GM18505 (cell line): ENCODE measurements at regions not wholly inside any gene's neighbourhood (a gene's known extent, or its start where the extent isn't known, plus 50 kb on each side); places are given as distances from the start of the nearest gene placed in this dataset.
"Not testable (repeated sequence)": the region's sequence is repeated elsewhere in the genome, so short reads cannot be mapped to it uniquely, and the experiment has no call there.

Experiments
- ATAC-seq: cut with Tn5 transposase; IDR thresholded peaks from one replicate; pipeline ENCODE4 v1.9.1; 2021; ENCODE audit not compliant: unreplicated experiment
- POLR2A ChIP-seq: IDR thresholded peaks from 4 replicates; pipeline ENCODE4 v1.6.1; 2011; ENCODE audit warnings: borderline replicate concordance; ENCODE audit not compliant: insufficient read depth, insufficient read length; ENCODE audit errors: extremely low read depth

GRCh38 chr2:198861080-198861479 is 596.7 kb downstream of the SATB2 start:
- no peak for ATAC-seq
- no peak for TF ChIP-seq POLR2A

- ATAC-seq, result no peak
- no peak for TF ChIP-seq POLR2A
These were observed 600.5 kb downstream of the SATB2 start for GRCh38 chr2:198857246-198857645.

GRCh38 chr2:198855746-198856145 is 602.0 kb downstream of the SATB2 start:
- not testable (repeated sequence) for ATAC-seq

GRCh38 chr2:198852248-198852647 is 605.5 kb downstream of the SATB2 start:
- TF ChIP-seq POLR2A, result no peak
- no peak for ATAC-seq

- TF ChIP-seq POLR2A, result no peak
- no peak for ATAC-seq
These were observed 632.2 kb downstream of the SATB2 start for GRCh38 chr2:198825534-198825933.

DNA sequence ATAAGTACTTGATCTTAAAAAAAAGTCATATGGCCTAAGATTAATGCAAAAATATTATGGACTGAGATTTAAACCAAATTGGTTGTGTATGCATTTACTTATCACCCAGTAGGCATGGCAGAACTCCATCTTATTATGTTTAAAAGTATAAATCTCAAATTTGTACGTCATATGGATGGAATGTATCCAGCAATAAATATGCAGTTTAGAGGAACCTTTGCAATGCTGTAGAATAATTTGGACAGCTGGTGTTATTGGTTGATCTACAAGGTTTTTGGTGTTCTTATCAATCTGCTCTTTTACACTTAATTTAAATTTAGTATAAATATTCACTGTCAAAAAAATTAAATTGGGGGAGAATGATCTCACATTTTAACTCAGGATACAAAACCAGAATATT is 640.2 kb downstream of the SATB2 start:
- ATAC-seq, result no peak

DNA sequence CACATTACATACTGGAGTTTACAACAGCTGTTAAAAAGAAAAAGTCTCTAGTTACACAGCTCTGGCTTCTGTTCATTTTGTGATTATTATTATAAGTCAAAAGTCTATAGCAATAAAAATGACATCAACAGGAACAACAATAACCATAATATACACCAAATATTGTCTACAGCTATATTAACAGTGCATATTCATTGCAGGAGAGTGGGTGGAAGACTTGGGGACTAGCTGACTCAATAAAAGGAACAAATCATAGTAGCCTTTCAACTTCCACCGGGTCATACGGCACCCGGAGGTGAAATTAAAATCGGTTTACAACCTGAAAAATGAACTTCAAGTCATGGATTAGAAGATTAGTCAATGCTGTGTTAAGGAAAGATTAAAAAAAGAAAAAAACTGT is 642.1 kb downstream of the SATB2 start:
- no peak for TF ChIP-seq POLR2A
- ATAC-seq, result no peak

More for the DNA sequence above, 640.2 kb downstream of the SATB2 start:
- no peak for TF ChIP-seq POLR2A

DNA sequence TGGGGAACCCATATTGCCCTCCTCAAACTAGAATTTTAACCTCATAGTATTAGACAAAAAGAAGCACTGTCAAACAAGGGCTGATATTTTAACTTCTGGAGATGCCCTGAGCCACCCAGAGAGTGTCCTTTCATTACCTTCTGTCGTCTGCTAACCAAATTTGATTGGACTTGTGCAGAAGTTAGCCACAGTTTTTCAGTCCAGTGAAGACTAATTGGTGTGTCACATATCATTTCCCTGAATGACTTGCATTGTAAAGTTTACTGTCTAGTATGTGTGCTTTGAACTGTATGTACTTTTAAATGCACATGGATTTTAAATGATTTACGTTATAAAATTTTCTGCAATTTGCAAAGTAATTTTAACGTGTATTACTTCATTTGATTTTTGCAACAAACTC is 646.5 kb downstream of the SATB2 start:
- TF ChIP-seq POLR2A, result no peak
- no peak for ATAC-seq

DNA sequence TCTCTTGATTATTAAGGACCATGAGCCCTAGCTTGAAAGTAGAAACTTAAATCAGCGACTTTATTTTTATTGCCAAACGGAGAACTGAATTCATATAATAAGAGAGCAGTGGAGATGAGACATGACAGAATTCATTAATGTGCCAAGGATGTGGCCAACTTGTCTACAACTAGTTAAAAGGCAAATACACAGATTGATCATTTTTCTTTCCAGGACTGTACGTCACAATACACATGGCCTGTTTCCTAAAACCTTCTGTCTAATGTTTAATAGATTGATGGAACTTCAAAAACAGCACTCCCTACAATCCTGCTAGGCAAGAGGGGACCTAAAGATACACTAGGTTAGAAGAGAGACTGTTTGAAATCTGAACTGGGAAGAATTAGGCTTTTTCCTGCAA is 647.8 kb downstream of the SATB2 start:
- TF ChIP-seq POLR2A, result no peak
- ATAC-seq, result no peak

DNA sequence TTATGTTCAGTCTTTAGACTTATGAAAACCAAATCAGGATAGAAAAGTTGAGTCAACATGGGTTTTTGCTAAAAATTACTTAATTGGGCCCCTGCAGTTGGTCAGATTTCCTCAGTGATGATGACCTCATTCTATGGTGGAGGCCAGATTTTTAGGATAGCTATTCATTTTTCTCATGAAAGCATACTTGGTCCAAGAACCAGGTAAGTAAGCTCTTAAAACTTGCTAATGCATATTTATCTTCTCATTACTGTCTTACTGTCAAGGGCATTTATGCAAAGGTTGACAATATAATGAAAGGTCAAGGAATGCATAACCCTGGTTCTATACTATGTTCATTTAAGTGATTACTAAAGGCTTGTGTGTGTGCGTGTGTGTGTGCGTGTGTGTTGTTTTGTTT is 650.6 kb downstream of the SATB2 start:
- no peak for TF ChIP-seq POLR2A
- ATAC-seq, result no peak

DNA sequence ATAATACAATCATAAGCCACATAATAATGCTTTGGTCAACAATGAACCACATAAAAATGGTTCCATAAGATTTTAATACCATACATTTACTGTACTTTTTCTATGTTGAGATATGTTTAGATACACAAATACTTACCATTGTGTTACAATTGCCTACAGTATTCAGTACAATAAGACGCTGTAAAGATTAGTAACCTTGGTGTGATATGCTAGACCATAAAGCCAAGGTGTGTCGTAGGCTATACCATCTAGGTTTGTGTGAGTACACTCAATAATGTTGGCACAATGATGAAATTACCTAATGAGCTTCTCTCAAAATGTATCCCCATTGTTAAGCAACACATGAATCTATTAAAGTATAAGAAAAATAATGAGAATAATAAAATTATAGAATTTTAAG is 662.3 kb downstream of the SATB2 start:
- no peak for ATAC-seq
- no peak for TF ChIP-seq POLR2A

DNA sequence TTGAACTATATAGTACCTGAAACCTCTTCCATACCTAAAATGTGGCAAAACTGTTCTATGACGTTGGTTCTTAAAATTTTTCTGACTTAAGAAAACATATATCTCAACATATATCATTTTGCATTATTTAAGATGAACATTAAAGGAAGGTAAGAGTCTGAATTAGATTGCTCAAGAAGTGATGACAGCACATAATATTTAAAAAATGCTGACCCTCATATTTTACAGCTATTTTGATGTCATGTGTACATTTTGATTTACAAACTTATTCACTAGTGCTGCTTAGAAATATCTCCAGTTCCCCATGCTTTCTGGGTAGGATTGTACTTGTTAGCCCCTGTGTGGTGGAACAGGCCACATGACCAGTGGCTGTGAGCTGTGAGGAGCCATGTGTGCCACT is 666.1 kb downstream of the SATB2 start:
- ATAC-seq, result no peak
- no peak for TF ChIP-seq POLR2A

DNA sequence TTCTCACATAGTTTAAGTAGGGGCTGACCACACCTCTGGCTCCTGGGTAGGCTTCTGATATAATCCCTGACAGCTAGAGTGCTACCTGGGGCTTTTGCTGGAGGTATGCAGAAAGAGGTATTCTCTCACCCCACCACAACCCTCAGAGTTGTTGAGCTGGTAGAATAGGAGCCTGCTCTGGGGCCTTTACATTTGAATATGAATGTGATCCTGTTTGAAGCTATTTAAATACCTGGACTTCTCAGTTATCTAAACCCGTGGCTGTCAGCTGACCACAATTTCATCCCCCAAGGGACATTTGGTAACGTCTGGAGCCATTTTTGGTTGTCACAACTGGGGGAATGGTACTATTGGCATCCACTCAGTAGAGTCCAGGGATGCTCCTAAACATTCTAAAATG is 669.1 kb downstream of the SATB2 start:
- no peak for TF ChIP-seq POLR2A
- no peak for ATAC-seq

- no peak for TF ChIP-seq POLR2A
- ATAC-seq, result no peak
These were observed 675.0 kb downstream of the SATB2 start for GRCh38 chr2:198782734-198783133.

DNA sequence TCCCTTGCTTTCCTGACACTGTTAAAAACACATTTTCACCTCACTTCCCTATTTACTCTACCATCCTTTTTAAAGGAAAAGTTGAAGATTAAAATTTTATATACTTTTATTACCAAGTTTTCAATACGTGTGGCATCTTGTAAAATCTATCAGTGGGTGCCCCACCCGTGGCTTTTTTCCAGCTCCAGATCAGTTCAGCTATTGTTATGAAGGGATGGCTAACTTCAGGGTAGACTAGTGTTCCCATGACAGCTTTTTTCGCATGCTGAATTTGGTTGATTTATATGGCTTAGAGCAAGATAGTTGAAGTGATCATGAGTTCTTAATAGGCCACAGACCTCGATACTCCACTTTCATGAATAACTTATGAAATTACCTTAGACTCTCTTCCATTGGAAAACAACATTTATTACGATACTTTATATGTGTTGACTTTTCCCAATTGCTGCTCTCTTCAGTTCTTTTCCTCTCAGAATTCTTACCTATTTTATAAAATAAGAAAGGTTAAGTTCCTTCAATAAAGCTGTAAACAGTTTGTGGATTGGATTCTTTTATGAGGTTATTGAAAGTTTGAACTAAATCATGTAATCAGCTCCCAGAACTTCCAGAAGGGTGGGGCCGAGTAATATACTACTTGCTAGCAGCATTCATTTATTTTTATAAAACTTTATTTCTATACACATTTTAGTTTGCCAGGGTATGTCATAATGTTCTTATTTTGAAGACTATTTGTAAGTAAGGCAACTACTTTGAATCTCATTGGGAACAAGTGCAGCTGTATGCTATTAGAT is 680.9 kb downstream of the SATB2 start:
- no peak for TF ChIP-seq POLR2A
- no peak for ATAC-seq
